K562 (cell line): ENCODE measurements at regions not wholly inside any gene's neighbourhood (a gene's known extent, or its start where the extent isn't known, plus 50 kb on each side); places are given as distances from the start of the nearest gene placed in this dataset.

Source experiments
- ATAC-seq: fragments of 200-7000 bp; cut with Tn5 transposase; 3 replicates; pipeline ENCODE4 v1.9.1; 2020; ENCODE audit warnings: moderate library complexity
- BruUV-seq: library from RNA; stranded (reverse); fragments of 400-500 nt; replicated peaks from 2 replicates; lab custom pipeline; 2021; lab: Mats Ljungman, UMichigan
- CTCF ChIA-PET: fragments of 300-600 bp; formaldehyde crosslinking; extraction: SDS; loops from one replicate; lab custom pipeline; 2021; ENCODE audit warnings: low intra/inter-chr PET ratio; lab: Yijun Ruan, JAX
- POLR2A ChIA-PET: fragments of 300-600, 350-650 bp; sonication (Branson Sonifier 250); formaldehyde crosslinking; extraction: SDS; loops from one replicate; lab custom pipeline; 2021; ENCODE audit warnings: antibody characterized with exemption, inconsistent platforms; lab: Yijun Ruan, JAX
- DNase-seq, 4 experiments: peaks; one replicate each; pipeline versions ENCODE4 v3.0.0 to v3.0.0-alpha.2; 2011 to 2018; ENCODE audit warnings: low spot score in 3 of 4, mixed read lengths in 3 of 4; ENCODE audit errors: extremely low read depth in 1 of 4
- FAIRE-seq: peaks from 2 replicates; lab custom pipeline; 2011; peaks lifted over from hg19 to GRCh38; lab: Jason Lieb, UNC
- H2AFZ ChIP-seq: 2 replicates; pipeline ENCODE4 v1.6.0; 2011; ENCODE audit warnings: low read depth, low read length, control low read depth, inconsistent platforms
- H3K27ac ChIP-seq: fragments of 200-600 bp; 3 replicates; pipeline ENCODE4 v1.8.0; 2011; ENCODE audit warnings: low read depth, mild to moderate bottlenecking, control low read depth, inconsistent platforms, low read length, moderate library complexity, mixed read lengths; ENCODE audit errors: extremely low read depth
- H3K27me3 ChIP-seq, 2 experiments: fragments of 300-600 bp in 1 of 2; 2 replicates in 1 of 2; 3 replicates in 1 of 2; pipeline versions ENCODE4 v1.6.0 to v1.8.0; 2011; ENCODE audit warnings: inconsistent platforms in 2 of 2, low read length in 2 of 2, mild to moderate bottlenecking in 1 of 2, mixed read lengths in 1 of 2, moderate library complexity in 1 of 2; ENCODE audit not compliant: control insufficient read depth in 2 of 2, insufficient read depth in 2 of 2
- H3K36me3 ChIP-seq: fragments of 300-600 bp; 3 replicates; pipeline ENCODE4 v1.8.0; 2011; ENCODE audit warnings: mild to moderate bottlenecking, low read length, inconsistent platforms; ENCODE audit not compliant: control insufficient read depth, insufficient read depth
- H3K4me1 ChIP-seq, 2 experiments: fragments of 200-600 bp in 1 of 2; replicated peaks in 1 of 2; 2 replicates in 1 of 2; 3 replicates in 1 of 2; pipeline versions ENCODE4 v1.5.1 to v1.8.0; 2011; ENCODE audit warnings: inconsistent platforms in 2 of 2, low read length in 2 of 2, mild to moderate bottlenecking in 1 of 2, mixed read lengths in 1 of 2, moderate library complexity in 1 of 2; ENCODE audit not compliant: control insufficient read depth in 2 of 2, insufficient read depth in 2 of 2
- H3K4me2 ChIP-seq: 2 replicates; pipeline ENCODE4 v1.6.1; 2011; ENCODE audit warnings: low read length, control low read depth, inconsistent platforms, mixed read lengths; ENCODE audit not compliant: insufficient read depth
- H3K4me3 ChIP-seq: fragments of 200-600 bp; sonication (generic), shearing (Covaris generic); 2 replicates; pipeline ENCODE4 v1.5.1; 2016; ENCODE audit warnings: control low read depth, inconsistent platforms
- H3K79me2 ChIP-seq: fragments of 200-600 bp; 3 replicates; pipeline ENCODE4 v1.8.0; 2011; ENCODE audit warnings: low read length, inconsistent platforms; ENCODE audit not compliant: control insufficient read depth, insufficient read depth
- H3K9ac ChIP-seq, 2 experiments: 2 replicates each; pipeline versions ENCODE4 v1.6.0 to v1.6.1; 2011; ENCODE audit warnings: low read depth in 2 of 2, low read length in 2 of 2, control low read depth in 1 of 2, inconsistent platforms in 1 of 2, mild to moderate bottlenecking in 1 of 2, mixed read lengths in 1 of 2; ENCODE audit not compliant: insufficient read depth in 1 of 2
- H3K9me1 ChIP-seq: one replicate; pipeline ENCODE4 v1.6.0; 2011; ENCODE audit warnings: inconsistent platforms, mild to moderate bottlenecking, low read length, moderate library complexity; ENCODE audit not compliant: control insufficient read depth, insufficient read depth
- H3K9me3 ChIP-seq: replicated peaks from 2 replicates; pipeline ENCODE4 v1.5.1; 2011; ENCODE audit warnings: low read depth, low read length, inconsistent platforms; ENCODE audit not compliant: control insufficient read depth, insufficient read depth
- H4K20me1 ChIP-seq: replicated peaks from 2 replicates; pipeline ENCODE4 v1.6.1; 2011; ENCODE audit warnings: low read length, inconsistent platforms, mixed read lengths; ENCODE audit not compliant: control insufficient read depth, insufficient read depth
- AFF1 ChIP-seq, 2 experiments: fragments of 450-650 bp; IDR thresholded peaks; 2 replicates each; pipeline ENCODE4 v1.6.1; 2018; ENCODE audit warnings: mild to moderate bottlenecking in 2 of 2, low read depth in 1 of 2; ENCODE audit not compliant: partially characterized antibody in 2 of 2
- ATF7 ChIP-seq: fragments of 450-650 bp; IDR thresholded peaks from 2 replicates; pipeline ENCODE4 v1.7.1; 2014; ENCODE audit warnings: mild to moderate bottlenecking, moderate library complexity
- BACH1 ChIP-seq: fragments of 200-800 bp; sonication (Bioruptor generic); IDR thresholded peaks from 2 replicates; pipeline ENCODE4 v1.6.1; 2016; ENCODE audit warnings: missing genetic modification characterization, missing compliant biosample characterization
- CHD4 ChIP-seq: fragments of 200-600 bp; sonication (generic); IDR thresholded peaks from 3 replicates; pipeline ENCODE4 v1.6.1; 2012; ENCODE audit warnings: low read depth, mild to moderate bottlenecking, mixed read lengths, low read length, inconsistent platforms; ENCODE audit not compliant: insufficient read depth, insufficient replicate concordance, poor library complexity, severe bottlenecking
- FOXJ2 ChIP-seq: fragments of 200-800 bp; sonication (Bioruptor generic); IDR thresholded peaks from 2 replicates; pipeline ENCODE4 v1.6.1; 2016; ENCODE audit warnings: missing genetic modification characterization, missing compliant biosample characterization
- HDAC6 ChIP-seq: IDR thresholded peaks from 2 replicates; pipeline ENCODE4 v1.6.1; 2012; ENCODE audit warnings: low read depth, mild to moderate bottlenecking, control low read depth, inconsistent platforms, low read length, moderate library complexity
- SP2 ChIP-seq: IDR thresholded peaks from 2 replicates; pipeline ENCODE4 v1.6.1; 2011; ENCODE audit warnings: mild to moderate bottlenecking, low read depth, low read length, moderate library complexity; ENCODE audit not compliant: poor library complexity, severe bottlenecking; ENCODE audit errors: extremely low read depth
- TAF1 ChIP-seq: IDR thresholded peaks from 2 replicates; pipeline ENCODE4 v1.6.1; 2011; ENCODE audit warnings: mild to moderate bottlenecking, low read length, moderate library complexity; ENCODE audit not compliant: insufficient read depth, control insufficient read depth, severe bottlenecking; ENCODE audit errors: extremely low read depth
- TCF7L2 ChIP-seq: fragments of 150-350 bp; IDR thresholded peaks from 2 replicates; pipeline ENCODE4 v1.6.1; 2016; ENCODE audit warnings: low read depth, mild to moderate bottlenecking, low read length, moderate library complexity
- TFAM ChIP-seq: fragments of 250-450 bp; sonication (Bioruptor Pico); conservative IDR thresholded peaks from 2 replicates; pipeline ENCODE4 v1.5.0; 2021; ENCODE audit warnings: mild to moderate bottlenecking, moderate library complexity
- ZNF561 ChIP-seq: fragments of 450-650 bp; formaldehyde crosslinking; conservative IDR thresholded peaks from 2 replicates; pipeline ENCODE4 v1.4.0; 2020; ENCODE audit warnings: mild to moderate bottlenecking, moderate library complexity
- ZNF583 ChIP-seq: fragments of 250-450 bp; sonication (Bioruptor Pico); IDR thresholded peaks from 2 replicates; pipeline ENCODE4 v1.4.0; 2020
- ZNF778 ChIP-seq: fragments of 450-650 bp; formaldehyde crosslinking; IDR thresholded peaks from 2 replicates; pipeline ENCODE4 v1.4.0; 2020; ENCODE audit warnings: mild to moderate bottlenecking, moderate library complexity
- WGBS: fragments of 100-300 bp; shearing (Covaris generic); methylation state at CpG from one replicate; pipeline ENCODE4 v1.1.6; 2016; ENCODE audit warnings: low coverage, mixed read lengths; ENCODE audit not compliant: insufficient coverage; ENCODE audit errors: missing lambda C conversion rate; 5-methylcytosine and 5-hydroxymethylcytosine counted together
- in situ Hi-C: fragments of 300-500 bp; cut with MboI; formaldehyde crosslinking; loops from 4 replicates; pipeline ENCODE4 v1.15.0; 2018; ENCODE audit warnings: inconsistent platforms, mixed read lengths
- intact Hi-C: fragments of 100-400 bp; cut with micrococcal nuclease; formaldehyde crosslinking; loops from 2 replicates; pipeline ENCODE4 v1.14.2; 2022
- TF ChIP-seq, protein P1 (sequence below): fragments of 250-450 bp; sonication (Bioruptor Pico); IDR thresholded peaks from 2 replicates; pipeline ENCODE4 v1.8.0; 2021; ENCODE audit warnings: borderline replicate concordance, mild to moderate bottlenecking, moderate library complexity; ENCODE audit not compliant: poor library complexity, severe bottlenecking

- BruUV-seq = TSS peak; percentile 40
- H3K9ac ChIP-seq = no peak overlapping the region; a peak in 1 of 4 replicates
- H3K27me3 ChIP-seq = no peaks in the 10 kb centered on the region
- peak; percentile 95 for ATAC-seq
- CTCF ChIA-PET = no interaction called here
- no peak overlapping the region for H2AFZ ChIP-seq
- H3K4me1 ChIP-seq = peaks cover 29 to 32% of the 10 kb centered on the region in 2 experiments
- H3K4me3 ChIP-seq = no peak overlapping the region
- H3K79me2 ChIP-seq = peaks cover 12% of the 10 kb centered on the region; the same call in 1 of the 3 replicates
- H3K9me3 ChIP-seq = no peaks in the 10 kb centered on the region
- H3K27ac ChIP-seq = no peak overlapping the region; the same call in 2 of the 3 replicates
- peak overlapping the region; percentile 50 for H3K4me2 ChIP-seq
- H3K9me1 ChIP-seq = no peaks in the 10 kb centered on the region
- intact Hi-C loops (no loop called here), in situ Hi-C loops (no loop called here)
- peaks cover 8% of the 10 kb centered on the region; the same call in 1 of the 3 replicates for H3K36me3 ChIP-seq
- peaks cover 9% of the 10 kb centered on the region; the same call in 1 of the 2 replicates for H4K20me1 ChIP-seq
- peak; percentile 22 to 85 (median 40) for DNase-seq
- FAIRE-seq = peak; percentile 99
- WGBS = 1% methylated on average over 4 of the region's 4 CpGs
- POLR2A ChIA-PET = interaction anchor here (0.6 to 1.2 kb wide), 4 partner anchors 10 to 72 kb away, joined by 3 to 4 read pairs (median 3); no protein-coding TSS in a partner anchor
- peak; percentile 67 for TF ChIP-seq ATF7
- no peak for TF ChIP-seq HDAC6
- TF ChIP-seq SP2 = no peak
- no peak for TF ChIP-seq ZNF778
- TF ChIP-seq, protein P1, sequence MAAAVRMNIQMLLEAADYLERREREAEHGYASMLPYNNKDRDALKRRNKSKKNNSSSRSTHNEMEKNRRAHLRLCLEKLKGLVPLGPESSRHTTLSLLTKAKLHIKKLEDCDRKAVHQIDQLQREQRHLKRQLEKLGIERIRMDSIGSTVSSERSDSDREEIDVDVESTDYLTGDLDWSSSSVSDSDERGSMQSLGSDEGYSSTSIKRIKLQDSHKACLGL (CRISPR knock-in tag) = no peak
- TF ChIP-seq ZNF561 (CRISPR knock-in tag) = no peak
- no peak for TF ChIP-seq FOXJ2 (tag)
- TF ChIP-seq ZNF583 (CRISPR knock-in tag) = 0 out of 2 replicates have a peak, but pooled peaks have one; percentile 31
- TF ChIP-seq AFF1 (IDR thresholded peaks at IDR 0.05; ENCODE audit: low read depth in 1 of 2, partially characterized antibody in 2 of 2) = no peak
- TF ChIP-seq TAF1 = no peak
- no peak for TF ChIP-seq TFAM (CRISPR knock-in tag)
- TF ChIP-seq CHD4 = no peak
- no peak for TF ChIP-seq BACH1
- TF ChIP-seq TCF7L2 = no peak
Observed at GRCh38 chr7:29647020-29647654, 83.5 kb downstream of the PRR15 start.
